Activated CD8-positive, alpha-beta T cell treated with anti-CD3 and anti-CD28 coated beads for 36 hours (primary cell): ENCODE measurements at regions not wholly inside any gene's neighbourhood (a gene's known extent, or its start where the extent isn't known, plus 50 kb on each side); places are given as distances from the start of the nearest gene placed in this dataset.

Experiments used
- ATAC-seq: fragments of 200-7000 bp; cut with Tn5 transposase; one replicate; pipeline ENCODE4 v1.10.0; 2021; ENCODE audit warnings: mild to moderate bottlenecking, moderate library complexity
- CTCF ChIA-PET: fragments of 350-600 bp; sonication (Branson Sonifier 250); formaldehyde crosslinking; loops from one replicate; lab custom pipeline; 2021; ENCODE audit warnings: antibody characterized with exemption; lab: Charles Lee
- POLR2A ChIA-PET: fragments of 350-600 bp; sonication (Branson Sonifier 250); formaldehyde crosslinking; loops from one replicate; lab custom pipeline; 2021; ENCODE audit warnings: antibody characterized with exemption; lab: Charles Lee
- DNase-seq: peaks from one replicate; pipeline ENCODE4 v3.0.0-alpha.2; 2020
- H3K27ac Mint-ChIP-seq: one replicate; pipeline ENCODE4 v1.8.0; 2021; ENCODE audit warnings: mild to moderate bottlenecking, mixed read lengths
- H3K27me3 Mint-ChIP-seq: one replicate; pipeline ENCODE4 v1.8.0; 2021; ENCODE audit warnings: mixed read lengths
- H3K36me3 Mint-ChIP-seq: one replicate; pipeline ENCODE4 v1.8.0; 2021; ENCODE audit warnings: low read depth, mixed read lengths
- H3K4me1 Mint-ChIP-seq: one replicate; pipeline ENCODE4 v1.8.0; 2021; ENCODE audit warnings: low read depth, mixed read lengths
- H3K4me3 Mint-ChIP-seq: one replicate; pipeline ENCODE4 v1.8.0; 2021; ENCODE audit warnings: mild to moderate bottlenecking, moderate library complexity, mixed read lengths
- H3K9me3 Mint-ChIP-seq: one replicate; pipeline ENCODE4 v1.8.0; 2021; ENCODE audit warnings: mixed read lengths
- intact Hi-C: fragments of 100-400 bp; cut with micrococcal nuclease; formaldehyde crosslinking; loops from one replicate; pipeline ENCODE4 v1.10.0; 2022
- TF ChIP-seq, protein P1 (sequence below): fragments of 200-600 bp; IDR thresholded peaks from one replicate; pipeline ENCODE4 v1.8.0; 2022; ENCODE audit warnings: antibody characterized with exemption, mild to moderate bottlenecking

DNA sequence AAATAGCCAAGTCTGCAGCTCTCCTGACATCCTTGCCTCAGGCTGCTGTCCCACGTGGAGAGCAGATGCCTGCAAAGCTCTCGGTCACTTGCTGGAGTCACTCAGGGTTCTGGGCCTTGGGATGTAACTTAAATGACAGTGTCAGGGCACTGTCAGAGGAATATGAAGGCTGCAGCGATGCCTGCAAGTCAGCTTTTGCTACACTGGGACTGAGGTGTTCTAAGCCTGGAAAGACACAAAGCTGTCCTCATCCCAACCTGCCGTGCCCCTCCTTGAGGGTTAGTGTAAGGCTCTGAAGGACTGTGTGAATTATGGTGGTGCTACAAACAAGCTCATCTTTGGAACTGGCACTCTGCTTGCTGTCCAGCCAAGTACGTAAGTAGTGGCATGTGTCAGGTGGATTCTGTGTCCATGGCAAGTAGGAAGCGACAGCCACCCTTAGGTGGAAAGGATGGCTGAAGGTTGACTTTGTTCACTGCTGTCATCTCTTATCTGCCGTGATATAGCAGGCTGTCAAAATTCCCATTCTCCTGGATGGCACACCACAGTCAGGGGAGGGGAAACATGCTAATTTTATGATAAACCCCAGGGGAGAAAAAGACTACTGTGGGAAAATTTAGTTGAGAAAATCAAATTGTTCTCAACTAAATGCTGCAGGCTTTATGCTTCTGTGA is 79.9 kb downstream of the DAD1 start:
- ChIA-PET CTCF (interaction anchor here (0.8 to 2.0 kb wide), 9 partner anchors 13 to 591 kb away, joined by 3 to 6 read pairs (median 3); no protein-coding TSS in a partner anchor), POLR2A (interaction anchor here (0.6 to 33.3 kb wide), 13 partner anchors 2 to 758 kb away, joined by 3 to 1006 read pairs (median 22); partner anchors contain the start of gene RBM23)
- intact Hi-C loops, result no loop called here
- peak overlapping the region; percentile 96 for H3K27ac Mint-ChIP-seq
- peak overlapping the region; percentile 79 for H3K4me3 Mint-ChIP-seq
- H3K36me3 Mint-ChIP-seq, result peaks cover 94% of the 10 kb centered on the region
- no peaks in the 10 kb centered on the region for H3K27me3 Mint-ChIP-seq
- no peaks in the 10 kb centered on the region for H3K9me3 Mint-ChIP-seq
- TF ChIP-seq, protein P1, sequence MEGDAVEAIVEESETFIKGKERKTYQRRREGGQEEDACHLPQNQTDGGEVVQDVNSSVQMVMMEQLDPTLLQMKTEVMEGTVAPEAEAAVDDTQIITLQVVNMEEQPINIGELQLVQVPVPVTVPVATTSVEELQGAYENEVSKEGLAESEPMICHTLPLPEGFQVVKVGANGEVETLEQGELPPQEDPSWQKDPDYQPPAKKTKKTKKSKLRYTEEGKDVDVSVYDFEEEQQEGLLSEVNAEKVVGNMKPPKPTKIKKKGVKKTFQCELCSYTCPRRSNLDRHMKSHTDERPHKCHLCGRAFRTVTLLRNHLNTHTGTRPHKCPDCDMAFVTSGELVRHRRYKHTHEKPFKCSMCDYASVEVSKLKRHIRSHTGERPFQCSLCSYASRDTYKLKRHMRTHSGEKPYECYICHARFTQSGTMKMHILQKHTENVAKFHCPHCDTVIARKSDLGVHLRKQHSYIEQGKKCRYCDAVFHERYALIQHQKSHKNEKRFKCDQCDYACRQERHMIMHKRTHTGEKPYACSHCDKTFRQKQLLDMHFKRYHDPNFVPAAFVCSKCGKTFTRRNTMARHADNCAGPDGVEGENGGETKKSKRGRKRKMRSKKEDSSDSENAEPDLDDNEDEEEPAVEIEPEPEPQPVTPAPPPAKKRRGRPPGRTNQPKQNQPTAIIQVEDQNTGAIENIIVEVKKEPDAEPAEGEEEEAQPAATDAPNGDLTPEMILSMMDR, result no peak
- ATAC-seq (no peak), DNase-seq (no peak)
- peaks cover 34% of the 10 kb centered on the region for H3K4me1 Mint-ChIP-seq

DNA sequence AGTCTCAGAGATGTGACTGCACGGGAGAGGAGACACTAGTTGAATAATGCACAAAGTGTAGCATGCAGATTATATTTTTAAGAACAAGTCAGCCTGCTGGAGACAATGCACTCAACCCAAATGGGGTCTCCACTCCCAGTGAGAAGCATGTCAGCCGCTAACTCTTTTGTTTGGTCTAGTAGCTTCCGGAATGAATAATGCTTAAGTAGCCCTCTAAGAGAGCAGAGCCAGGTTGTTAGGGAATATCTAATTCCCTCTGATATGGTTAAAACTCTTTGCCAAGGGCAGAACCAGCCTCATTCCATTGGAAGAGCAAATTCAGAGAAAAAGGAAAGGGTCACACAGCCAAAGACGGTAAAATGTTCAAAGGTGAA is 80.4 kb downstream of the DAD1 start:
- peaks cover 30% of the 10 kb centered on the region for H3K4me1 Mint-ChIP-seq
- no peaks in the 10 kb centered on the region for H3K9me3 Mint-ChIP-seq
- TF ChIP-seq, protein P1, result no peak
- intact Hi-C loops, result no loop called here
- DNase-seq, result no peak
- no peak for ATAC-seq
- peaks cover 94% of the 10 kb centered on the region for H3K36me3 Mint-ChIP-seq
- H3K4me3 Mint-ChIP-seq, result peak overlapping the region; percentile 79
- POLR2A ChIA-PET, result interaction anchor here (0.8 to 33.3 kb wide), 12 partner anchors 3 to 659 kb away, joined by 3 to 1006 read pairs (median 22); partner anchors contain the start of gene RBM23
- CTCF ChIA-PET, result interaction anchor here (0.7 to 2.0 kb wide), 8 partner anchors 13 to 591 kb away, joined by 3 to 6 read pairs (median 4); no protein-coding TSS in a partner anchor
- peak overlapping the region; percentile 96 for H3K27ac Mint-ChIP-seq
- H3K27me3 Mint-ChIP-seq, result no peaks in the 10 kb centered on the region

DNA sequence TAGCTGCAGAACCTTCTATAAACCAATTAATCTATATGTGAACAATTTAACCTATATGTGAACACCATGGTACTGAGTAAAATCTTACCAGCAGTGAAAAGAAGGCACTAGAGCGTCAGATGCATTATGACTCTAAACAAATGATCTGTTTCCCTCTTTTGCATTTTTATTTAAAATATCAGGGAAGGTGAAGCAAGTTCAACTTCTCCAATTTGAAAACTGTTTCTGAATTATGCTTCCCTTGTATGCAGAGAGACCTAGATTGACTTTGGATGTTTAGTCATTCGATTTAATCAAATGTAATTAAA is 80.9 kb downstream of the DAD1 start:
- H3K9me3 Mint-ChIP-seq, result no peaks in the 10 kb centered on the region
- POLR2A ChIA-PET, result interaction anchor here (0.9 to 33.3 kb wide), 11 partner anchors 3 to 659 kb away, joined by 3 to 1006 read pairs (median 22); partner anchors contain the start of gene RBM23
- H3K4me1 Mint-ChIP-seq, result peaks cover 26% of the 10 kb centered on the region
- peaks cover 94% of the 10 kb centered on the region for H3K36me3 Mint-ChIP-seq
- peak overlapping the region; percentile 79 for H3K4me3 Mint-ChIP-seq
- CTCF ChIA-PET, result interaction anchor here (0.7 to 2.0 kb wide), 7 partner anchors 17 to 62 kb away, joined by 3 to 6 read pairs (median 5); no protein-coding TSS in a partner anchor
- intact Hi-C loops, result no loop called here
- DNase-seq, result no peak
- H3K27me3 Mint-ChIP-seq, result no peaks in the 10 kb centered on the region
- no peak for ATAC-seq
- peak overlapping the region; percentile 96 for H3K27ac Mint-ChIP-seq
- TF ChIP-seq, protein P1, result no peak

DNA sequence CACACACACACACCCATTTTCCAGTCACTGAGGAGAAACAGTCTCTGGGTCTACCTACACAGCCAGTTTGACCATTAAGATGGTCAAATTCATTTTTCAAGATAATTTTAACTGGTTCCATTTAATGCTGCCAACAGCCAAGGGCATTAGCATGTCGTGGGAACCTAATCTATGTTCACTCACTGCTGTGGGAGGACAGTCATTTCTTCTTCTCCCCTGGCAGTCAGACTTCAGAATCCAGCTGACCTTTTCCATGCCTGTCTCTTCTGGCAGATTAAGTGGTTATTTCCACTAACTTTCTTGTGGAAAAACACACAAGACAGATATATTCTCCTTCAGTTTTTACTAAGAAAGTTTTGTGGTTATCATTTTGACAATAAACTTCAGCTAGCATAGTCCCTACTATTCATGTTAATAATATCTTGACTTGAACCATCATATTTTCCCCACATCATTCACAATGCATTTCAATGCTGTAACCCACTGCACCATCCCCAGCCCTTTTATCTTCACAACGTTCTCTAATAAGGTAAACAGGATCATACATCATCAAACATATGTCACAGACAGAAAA is 82.2 kb downstream of the DAD1 start:
- H3K4me3 Mint-ChIP-seq, result peak overlapping the region; percentile 79
- peak overlapping the region; percentile 96 for H3K27ac Mint-ChIP-seq
- intact Hi-C loops, result no loop called here
- H3K36me3 Mint-ChIP-seq, result peaks cover 94% of the 10 kb centered on the region
- H3K27me3 Mint-ChIP-seq, result no peaks in the 10 kb centered on the region
- H3K4me1 Mint-ChIP-seq, result peaks cover 16% of the 10 kb centered on the region
- ChIA-PET CTCF (interaction anchor here (0.8 to 2.2 kb wide), 9 partner anchors 8 to 63 kb away, joined by 3 to 6 read pairs (median 4); no protein-coding TSS in a partner anchor), POLR2A (interaction anchor here (0.6 to 33.3 kb wide), 12 partner anchors 4 to 661 kb away, joined by 3 to 1006 read pairs (median 22); no protein-coding TSS in a partner anchor)
- ATAC-seq (peak; percentile 64), DNase-seq (no peak)
- TF ChIP-seq, protein P1, result no peak
- H3K9me3 Mint-ChIP-seq, result no peaks in the 10 kb centered on the region
